Neural progenitor cell (in vitro differentiated cells): ENCODE measurements at regions not wholly inside any gene's neighbourhood (a gene's known extent, or its start where the extent isn't known, plus 50 kb on each side); places are given as distances from the start of the nearest gene placed in this dataset.

Experiments
- EZH2 ChIP-seq: fragments of 200-600 bp; sonication (generic); IDR thresholded peaks from 2 replicates; pipeline ENCODE4 v1.6.1; 2017; ENCODE audit warnings: antibody characterized with exemption, mild to moderate bottlenecking, moderate library complexity
- EZH2phosphoT487 ChIP-seq: fragments of 200-600 bp; sonication (generic); IDR thresholded peaks from 2 replicates; pipeline ENCODE4 v1.6.1; 2017; ENCODE audit warnings: antibody characterized with exemption
- TF ChIP-seq, protein P1 (sequence below): fragments of 200-600 bp; sonication (generic); IDR thresholded peaks from 2 replicates; pipeline ENCODE4 v1.5.1; 2017; ENCODE audit warnings: antibody characterized with exemption, mild to moderate bottlenecking

DNA sequence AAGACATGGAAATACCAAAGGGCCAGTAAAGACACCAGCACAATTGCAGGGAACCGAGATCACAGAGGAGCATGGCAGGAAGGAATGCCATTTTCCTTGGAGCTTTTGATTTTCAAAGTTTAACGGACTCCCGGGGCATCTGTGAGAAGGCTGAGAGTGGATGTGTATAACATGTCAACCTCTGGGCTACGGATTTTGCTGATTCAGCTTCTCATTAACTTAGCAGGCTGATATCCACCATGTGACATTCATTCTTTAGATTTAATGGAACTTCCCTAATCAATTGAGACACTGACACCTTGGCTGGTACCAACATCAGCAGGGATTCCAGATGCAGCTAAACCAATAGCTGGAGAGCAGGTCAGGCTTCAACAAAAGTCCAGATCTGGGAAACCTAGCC lies 496.6 kb upstream of the SPHKAP start:
- no peak for TF ChIP-seq EZH2
- TF ChIP-seq, protein P1, sequence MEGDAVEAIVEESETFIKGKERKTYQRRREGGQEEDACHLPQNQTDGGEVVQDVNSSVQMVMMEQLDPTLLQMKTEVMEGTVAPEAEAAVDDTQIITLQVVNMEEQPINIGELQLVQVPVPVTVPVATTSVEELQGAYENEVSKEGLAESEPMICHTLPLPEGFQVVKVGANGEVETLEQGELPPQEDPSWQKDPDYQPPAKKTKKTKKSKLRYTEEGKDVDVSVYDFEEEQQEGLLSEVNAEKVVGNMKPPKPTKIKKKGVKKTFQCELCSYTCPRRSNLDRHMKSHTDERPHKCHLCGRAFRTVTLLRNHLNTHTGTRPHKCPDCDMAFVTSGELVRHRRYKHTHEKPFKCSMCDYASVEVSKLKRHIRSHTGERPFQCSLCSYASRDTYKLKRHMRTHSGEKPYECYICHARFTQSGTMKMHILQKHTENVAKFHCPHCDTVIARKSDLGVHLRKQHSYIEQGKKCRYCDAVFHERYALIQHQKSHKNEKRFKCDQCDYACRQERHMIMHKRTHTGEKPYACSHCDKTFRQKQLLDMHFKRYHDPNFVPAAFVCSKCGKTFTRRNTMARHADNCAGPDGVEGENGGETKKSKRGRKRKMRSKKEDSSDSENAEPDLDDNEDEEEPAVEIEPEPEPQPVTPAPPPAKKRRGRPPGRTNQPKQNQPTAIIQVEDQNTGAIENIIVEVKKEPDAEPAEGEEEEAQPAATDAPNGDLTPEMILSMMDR: no peak
- TF ChIP-seq EZH2phosphoT487: no peak
